Keratinocyte (primary cell): ENCODE measurements at regions not wholly inside any gene's neighbourhood (a gene's known extent, or its start where the extent isn't known, plus 50 kb on each side); places are given as distances from the start of the nearest gene placed in this dataset.

Experiments
- DNase-seq: peaks from one replicate; pipeline ENCODE4 v3.0.0-alpha.2; 2011; ENCODE audit warnings: low read depth, missing footprints, low spot score
- FAIRE-seq: peaks from 2 replicates; lab custom pipeline; 2011; peaks lifted over from hg19 to GRCh38; lab: Jason Lieb, UNC
- H2AFZ ChIP-seq: 2 replicates; pipeline ENCODE4 v1.6.0; 2012; ENCODE audit warnings: low read length, control low read depth, inconsistent platforms; ENCODE audit not compliant: control insufficient read depth
- H3K27ac ChIP-seq: 2 replicates; pipeline ENCODE4 v1.5.1; 2011; ENCODE audit warnings: low read length; ENCODE audit not compliant: control insufficient read depth, insufficient read depth
- H3K27me3 ChIP-seq: 3 replicates; pipeline ENCODE4 v1.6.0; 2011; ENCODE audit warnings: low read length; ENCODE audit not compliant: control insufficient read depth, insufficient read depth; ENCODE audit errors: extremely low read depth
- H3K36me3 ChIP-seq, 2 experiments: 2 replicates in 1 of 2; 3 replicates in 1 of 2; pipeline ENCODE4 v1.5.1; 2011; ENCODE audit warnings: low read length in 2 of 2, mild to moderate bottlenecking in 1 of 2; ENCODE audit not compliant: control insufficient read depth in 2 of 2, insufficient read depth in 2 of 2; ENCODE audit errors: extremely low read depth in 1 of 2
- H3K4me1 ChIP-seq: 3 replicates; pipeline ENCODE4 v1.5.1; 2011; ENCODE audit warnings: low read length; ENCODE audit not compliant: control insufficient read depth, insufficient read depth; ENCODE audit errors: extremely low read depth
- H3K4me2 ChIP-seq: 3 replicates; pipeline ENCODE4 v1.6.0; 2011; ENCODE audit warnings: low read depth, low read length; ENCODE audit not compliant: control insufficient read depth, insufficient read depth; ENCODE audit errors: extremely low read depth
- H3K4me3 ChIP-seq, 3 experiments: fragments of 200-600 bp in 1 of 3; sonication (generic) in 1 of 3; 2 replicates in 2 of 3; 3 replicates in 1 of 3; pipeline ENCODE4 v1.5.1; 2011 to 2016; ENCODE audit warnings: low read length in 3 of 3, mild to moderate bottlenecking in 3 of 3, control low read depth in 2 of 3, inconsistent platforms in 1 of 3, low read depth in 1 of 3, mixed read lengths in 1 of 3, mixed run types in 1 of 3, moderate library complexity in 1 of 3; ENCODE audit not compliant: control insufficient read depth in 2 of 3, insufficient read depth in 2 of 3; ENCODE audit errors: extremely low read depth in 1 of 3
- H3K79me2 ChIP-seq: 2 replicates; pipeline ENCODE4 v1.6.0; 2012; ENCODE audit warnings: low read length; ENCODE audit not compliant: control insufficient read depth, insufficient read depth
- H3K9ac ChIP-seq: 3 replicates; pipeline ENCODE4 v1.6.0; 2011; ENCODE audit warnings: low read length; ENCODE audit not compliant: control insufficient read depth, insufficient read depth; ENCODE audit errors: extremely low read depth
- H3K9me1 ChIP-seq: 3 replicates; pipeline ENCODE4 v1.6.0; 2011; ENCODE audit warnings: low read length; ENCODE audit not compliant: control insufficient read depth, insufficient read depth; ENCODE audit errors: extremely low read depth
- H3K9me3 ChIP-seq: 2 replicates; pipeline ENCODE4 v1.5.1; 2012; ENCODE audit warnings: low read depth, low read length; ENCODE audit not compliant: control insufficient read depth
- H4K20me1 ChIP-seq: 3 replicates; pipeline ENCODE4 v1.6.0; 2011; ENCODE audit warnings: low read length; ENCODE audit not compliant: control insufficient read depth, insufficient read depth; ENCODE audit errors: extremely low read depth
- CTCF ChIP-seq, 3 experiments: IDR thresholded peaks in 1 of 3; conservative IDR thresholded peaks in 1 of 3; optimal IDR thresholded peaks in 1 of 3; 2 replicates in 2 of 3; 3 replicates in 1 of 3; pipeline versions ENCODE3 to v1.5.1; 2011; ENCODE audit warnings: low read length in 3 of 3, mild to moderate bottlenecking in 3 of 3, moderate library complexity in 2 of 3, control low read depth in 1 of 3, inconsistent platforms in 1 of 3; ENCODE audit not compliant: insufficient read depth in 2 of 3; ENCODE audit errors: extremely low read depth in 1 of 3
- EZH2 ChIP-seq: IDR thresholded peaks from one replicate; pipeline ENCODE4 v1.6.1; 2012; ENCODE audit warnings: inconsistent platforms, mild to moderate bottlenecking, low read length, moderate library complexity
- dilution Hi-C: fragments of 300-500 bp; cut with MboI; formaldehyde crosslinking; loops from one replicate; pipeline ENCODE4 v1.7.0; 2020; ENCODE audit warnings: low sequenced_read_pairs; ENCODE audit not compliant: extremely low pct_ligation_motif_present

- no peaks in the 10 kb centered on the region for H3K27me3 ChIP-seq
- DNase-seq (no peak), FAIRE-seq (no peak)
- H3K4me3 ChIP-seq = no peak overlapping the region
- dilution Hi-C loops = no loop called here
- no peaks in the 10 kb centered on the region for H3K79me2 ChIP-seq
- no peak overlapping the region for H2AFZ ChIP-seq
- no peak overlapping the region for H3K9ac ChIP-seq
- H3K36me3 ChIP-seq = no peaks in the 10 kb centered on the region
- H3K4me1 ChIP-seq = peaks cover 14% of the 10 kb centered on the region
- TF ChIP-seq EZH2 = no peak
- TF ChIP-seq CTCF (optimal IDR thresholded peaks at IDR 0.05 in 1 of 3, IDR thresholded peaks at IDR 0.05 in 1 of 3, conservative IDR thresholded peaks at IDR 0.05 in 1 of 3; ENCODE audit: extremely low read depth in 1 of 3, insufficient read depth in 2 of 3, low read length in 3 of 3) = no peak
- H4K20me1 ChIP-seq = no peaks in the 10 kb centered on the region
- no peak overlapping the region for H3K27ac ChIP-seq
- no peak overlapping the region for H3K4me2 ChIP-seq
- no peaks in the 10 kb centered on the region for H3K9me3 ChIP-seq
- H3K9me1 ChIP-seq = no peaks in the 10 kb centered on the region
Observed at GRCh38 chr11:127203490-127203889, 202.9 kb upstream of the KIRREL3 start.

- FAIRE-seq = no peak
- dilution Hi-C loops = no loop called here
- TF ChIP-seq CTCF (optimal IDR thresholded peaks at IDR 0.05 in 1 of 3, IDR thresholded peaks at IDR 0.05 in 1 of 3, conservative IDR thresholded peaks at IDR 0.05 in 1 of 3; ENCODE audit: extremely low read depth in 1 of 3, insufficient read depth in 2 of 3, low read length in 3 of 3) = no peak
- no peak for TF ChIP-seq EZH2
Observed at GRCh38 chr11:127202105-127202504, 201.5 kb upstream of the KIRREL3 start.

More at GRCh38 chr11:127202105-127202504, 201.5 kb upstream of the KIRREL3 start:
- H3K27ac ChIP-seq = no peak overlapping the region
- DNase-seq = no peak
- no peaks in the 10 kb centered on the region for H3K9me1 ChIP-seq
- no peaks in the 10 kb centered on the region for H3K36me3 ChIP-seq
- H3K9me3 ChIP-seq = no peaks in the 10 kb centered on the region
- no peak overlapping the region for H3K4me2 ChIP-seq
- no peak overlapping the region for H3K9ac ChIP-seq
- H3K4me3 ChIP-seq = no peak overlapping the region
- no peak overlapping the region for H2AFZ ChIP-seq
- H3K79me2 ChIP-seq = no peaks in the 10 kb centered on the region
- no peaks in the 10 kb centered on the region for H3K27me3 ChIP-seq
- H4K20me1 ChIP-seq = no peaks in the 10 kb centered on the region
- H3K4me1 ChIP-seq = peaks cover 14% of the 10 kb centered on the region
